Ishikawa (cell line): ENCODE measurements at regions not wholly inside any gene's neighbourhood (a gene's known extent, or its start where the extent isn't known, plus 50 kb on each side); places are given as distances from the start of the nearest gene placed in this dataset.

Experiments
- EGR1 ChIP-seq: IDR thresholded peaks from 2 replicates; pipeline ENCODE4 v1.6.1; 2012
- EP300 ChIP-seq: IDR thresholded peaks from 2 replicates; pipeline ENCODE4 v1.6.1; 2012; ENCODE audit warnings: borderline replicate concordance
- MAX ChIP-seq: IDR thresholded peaks from 2 replicates; pipeline ENCODE4 v1.6.1; 2012
- TAF1 ChIP-seq: IDR thresholded peaks from 2 replicates; pipeline ENCODE4 v1.6.1; 2012; ENCODE audit warnings: low read depth, mild to moderate bottlenecking
- TCF12 ChIP-seq: IDR thresholded peaks from 2 replicates; pipeline ENCODE4 v1.6.1; 2012; ENCODE audit warnings: low read depth
- TEAD4 ChIP-seq: IDR thresholded peaks from 2 replicates; pipeline ENCODE4 v1.6.1; 2012
- YY1 ChIP-seq: IDR thresholded peaks from 2 replicates; pipeline ENCODE4 v1.6.1; 2012; ENCODE audit warnings: low read depth
- ZBTB7A ChIP-seq: IDR thresholded peaks from 2 replicates; pipeline ENCODE4 v1.6.1; 2012; ENCODE audit warnings: low read depth
- TF ChIP-seq, protein P1 (sequence below): IDR thresholded peaks from 2 replicates; pipeline ENCODE4 v1.6.1; 2012; ENCODE audit warnings: low read depth, mild to moderate bottlenecking

DNA sequence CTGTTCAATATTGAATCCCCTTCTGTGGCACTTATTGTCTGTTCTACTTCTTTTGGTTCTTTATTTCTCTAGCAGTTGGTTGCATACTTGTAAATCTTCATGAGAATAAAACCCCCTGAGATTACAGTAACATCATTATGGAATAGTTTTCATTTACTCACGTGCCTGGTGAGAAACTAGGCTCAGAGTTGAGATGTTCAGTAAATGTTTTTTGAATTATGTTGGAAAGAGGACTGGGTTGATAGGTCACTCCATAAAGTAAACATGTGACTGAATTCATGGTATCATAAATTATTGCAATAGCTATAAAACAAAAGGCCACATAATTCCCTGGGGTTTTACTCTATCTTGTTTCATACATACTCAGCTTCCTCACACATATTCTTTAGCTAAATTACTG lies 174.2 kb upstream of the C9orf72 start:
- TF ChIP-seq TEAD4 (no peak), TAF1 (no peak), TCF12 (no peak), YY1 (no peak), EP300 (no peak), EGR1 (no peak), ZBTB7A (no peak), MAX (no peak)
- TF ChIP-seq, protein P1, sequence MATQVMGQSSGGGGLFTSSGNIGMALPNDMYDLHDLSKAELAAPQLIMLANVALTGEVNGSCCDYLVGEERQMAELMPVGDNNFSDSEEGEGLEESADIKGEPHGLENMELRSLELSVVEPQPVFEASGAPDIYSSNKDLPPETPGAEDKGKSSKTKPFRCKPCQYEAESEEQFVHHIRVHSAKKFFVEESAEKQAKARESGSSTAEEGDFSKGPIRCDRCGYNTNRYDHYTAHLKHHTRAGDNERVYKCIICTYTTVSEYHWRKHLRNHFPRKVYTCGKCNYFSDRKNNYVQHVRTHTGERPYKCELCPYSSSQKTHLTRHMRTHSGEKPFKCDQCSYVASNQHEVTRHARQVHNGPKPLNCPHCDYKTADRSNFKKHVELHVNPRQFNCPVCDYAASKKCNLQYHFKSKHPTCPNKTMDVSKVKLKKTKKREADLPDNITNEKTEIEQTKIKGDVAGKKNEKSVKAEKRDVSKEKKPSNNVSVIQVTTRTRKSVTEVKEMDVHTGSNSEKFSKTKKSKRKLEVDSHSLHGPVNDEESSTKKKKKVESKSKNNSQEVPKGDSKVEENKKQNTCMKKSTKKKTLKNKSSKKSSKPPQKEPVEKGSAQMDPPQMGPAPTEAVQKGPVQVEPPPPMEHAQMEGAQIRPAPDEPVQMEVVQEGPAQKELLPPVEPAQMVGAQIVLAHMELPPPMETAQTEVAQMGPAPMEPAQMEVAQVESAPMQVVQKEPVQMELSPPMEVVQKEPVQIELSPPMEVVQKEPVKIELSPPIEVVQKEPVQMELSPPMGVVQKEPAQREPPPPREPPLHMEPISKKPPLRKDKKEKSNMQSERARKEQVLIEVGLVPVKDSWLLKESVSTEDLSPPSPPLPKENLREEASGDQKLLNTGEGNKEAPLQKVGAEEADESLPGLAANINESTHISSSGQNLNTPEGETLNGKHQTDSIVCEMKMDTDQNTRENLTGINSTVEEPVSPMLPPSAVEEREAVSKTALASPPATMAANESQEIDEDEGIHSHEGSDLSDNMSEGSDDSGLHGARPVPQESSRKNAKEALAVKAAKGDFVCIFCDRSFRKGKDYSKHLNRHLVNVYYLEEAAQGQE: no peak
